ENCODE measurements at regions not wholly inside any gene's neighbourhood (a gene's known extent, or its start where the extent isn't known, plus 50 kb on each side); places are given as distances from the start of the nearest gene placed in this dataset.

- Histone ChIP-seq H3K9me3 (ENCODE audit: control insufficient read depth in 2 of 2, low read length in 2 of 2) (no peaks in the 10 kb centered on the region), H3K27ac (ENCODE audit: low read length) (no peak overlapping the region), H3K27me3 (ENCODE audit: control insufficient read depth in 1 of 2, insufficient read depth in 2 of 2, low read length in 2 of 2) (peaks cover 0 to 3% of the 10 kb centered on the region in 2 donors), H3K4me1 (ENCODE audit: control insufficient read depth, insufficient read depth, low read length) (no peaks in the 10 kb centered on the region), H3K9ac (ENCODE audit: low read length in 2 of 2) (no peak overlapping the region), H3K4me3 (ENCODE audit: low read length in 2 of 2) (no peak overlapping the region), H3K36me3 (ENCODE audit: control insufficient read depth in 2 of 2, insufficient read depth in 2 of 2, low read length in 2 of 2) (no peaks in the 10 kb centered on the region)
Observed at GRCh38 chr6:6816716-6817115, 228.2 kb downstream of the LY86 start.

- Histone ChIP-seq H3K4me1 (ENCODE audit: control insufficient read depth, insufficient read depth, low read length) (no peaks in the 10 kb centered on the region), H3K9me3 (ENCODE audit: control insufficient read depth in 2 of 2, low read length in 2 of 2) (no peaks in the 10 kb centered on the region), H3K27ac (ENCODE audit: low read length) (no peak overlapping the region), H3K36me3 (ENCODE audit: control insufficient read depth in 2 of 2, insufficient read depth in 2 of 2, low read length in 2 of 2) (no peaks in the 10 kb centered on the region), H3K4me3 (ENCODE audit: low read length in 2 of 2) (no peak overlapping the region), H3K27me3 (ENCODE audit: control insufficient read depth in 1 of 2, insufficient read depth in 2 of 2, low read length in 2 of 2) (peaks cover 0 to 8% of the 10 kb centered on the region in 2 donors), H3K9ac (ENCODE audit: low read length in 2 of 2) (no peak overlapping the region)
Observed at GRCh38 chr6:6818078-6818639, 229.6 kb downstream of the LY86 start.

GRCh38 chr6:6820641-6821238, 232.2 kb downstream of the LY86 start:
- Histone ChIP-seq H3K9me3 (ENCODE audit: control insufficient read depth in 2 of 2, low read length in 2 of 2) (no peaks in the 10 kb centered on the region), H3K9ac (ENCODE audit: low read length in 2 of 2) (no peak overlapping the region), H3K4me1 (ENCODE audit: control insufficient read depth, insufficient read depth, low read length) (no peaks in the 10 kb centered on the region), H3K27ac (ENCODE audit: low read length) (no peak overlapping the region), H3K4me3 (ENCODE audit: low read length in 2 of 2) (no peak overlapping the region), H3K27me3 (ENCODE audit: control insufficient read depth in 1 of 2, insufficient read depth in 2 of 2, low read length in 2 of 2) (peaks cover 0 to 10% of the 10 kb centered on the region in 2 donors), H3K36me3 (ENCODE audit: control insufficient read depth in 2 of 2, insufficient read depth in 2 of 2, low read length in 2 of 2) (no peaks in the 10 kb centered on the region)

- H3K9ac ChIP-seq (ENCODE audit: low read length in 2 of 2) = no peak overlapping the region
- H3K4me1 ChIP-seq (ENCODE audit: control insufficient read depth, insufficient read depth, low read length) = peaks cover 6% of the 10 kb centered on the region
- peaks cover 0 to 10% of the 10 kb centered on the region in 2 donors for H3K27me3 ChIP-seq (ENCODE audit: control insufficient read depth in 1 of 2, insufficient read depth in 2 of 2, low read length in 2 of 2)
- H3K36me3 ChIP-seq (ENCODE audit: control insufficient read depth in 2 of 2, insufficient read depth in 2 of 2, low read length in 2 of 2) = no peaks in the 10 kb centered on the region
- no peak overlapping the region for H3K4me3 ChIP-seq (ENCODE audit: low read length in 2 of 2)
- H3K9me3 ChIP-seq (ENCODE audit: control insufficient read depth in 2 of 2, low read length in 2 of 2) = no peaks in the 10 kb centered on the region
- no peak overlapping the region for H3K27ac ChIP-seq (ENCODE audit: low read length)
Observed at GRCh38 chr6:6821639-6822261, 233.2 kb downstream of the LY86 start.

GRCh38 chr6:6823030-6823429, 234.5 kb downstream of the LY86 start:
- Histone ChIP-seq H3K36me3 (ENCODE audit: control insufficient read depth in 2 of 2, insufficient read depth in 2 of 2, low read length in 2 of 2) (no peaks in the 10 kb centered on the region), H3K4me3 (ENCODE audit: low read length in 2 of 2) (no peak overlapping the region), H3K4me1 (ENCODE audit: control insufficient read depth, insufficient read depth, low read length) (peaks cover 6% of the 10 kb centered on the region), H3K9me3 (ENCODE audit: control insufficient read depth in 2 of 2, low read length in 2 of 2) (no peaks in the 10 kb centered on the region), H3K9ac (ENCODE audit: low read length in 2 of 2) (no peak overlapping the region), H3K27ac (ENCODE audit: low read length) (no peak overlapping the region), H3K27me3 (ENCODE audit: control insufficient read depth in 1 of 2, insufficient read depth in 2 of 2, low read length in 2 of 2) (peaks cover 0 to 10% of the 10 kb centered on the region in 2 donors)

GRCh38 chr6:6823568-6824224, 235.2 kb downstream of the LY86 start:
- no peak overlapping the region for H3K9ac ChIP-seq (ENCODE audit: low read length in 2 of 2)
- H3K27ac ChIP-seq (ENCODE audit: low read length) = no peak overlapping the region
- H3K9me3 ChIP-seq (ENCODE audit: control insufficient read depth in 2 of 2, low read length in 2 of 2) = no peaks in the 10 kb centered on the region
- no peak overlapping the region for H3K4me3 ChIP-seq (ENCODE audit: low read length in 2 of 2)
- peaks cover 0 to 10% of the 10 kb centered on the region in 2 donors for H3K27me3 ChIP-seq (ENCODE audit: control insufficient read depth in 1 of 2, insufficient read depth in 2 of 2, low read length in 2 of 2)
- no peaks in the 10 kb centered on the region for H3K36me3 ChIP-seq (ENCODE audit: control insufficient read depth in 2 of 2, insufficient read depth in 2 of 2, low read length in 2 of 2)
- peaks cover 6% of the 10 kb centered on the region for H3K4me1 ChIP-seq (ENCODE audit: control insufficient read depth, insufficient read depth, low read length)

GRCh38 chr6:6824381-6824780, 235.9 kb downstream of the LY86 start:
- Histone ChIP-seq H3K9me3 (ENCODE audit: control insufficient read depth in 2 of 2, low read length in 2 of 2) (no peaks in the 10 kb centered on the region), H3K4me1 (ENCODE audit: control insufficient read depth, insufficient read depth, low read length) (peaks cover 6% of the 10 kb centered on the region), H3K36me3 (ENCODE audit: control insufficient read depth in 2 of 2, insufficient read depth in 2 of 2, low read length in 2 of 2) (no peaks in the 10 kb centered on the region), H3K9ac (ENCODE audit: low read length in 2 of 2) (no peak overlapping the region), H3K27me3 (ENCODE audit: control insufficient read depth in 1 of 2, insufficient read depth in 2 of 2, low read length in 2 of 2) (peaks cover 0 to 10% of the 10 kb centered on the region in 2 donors), H3K27ac (ENCODE audit: low read length) (no peak overlapping the region), H3K4me3 (ENCODE audit: low read length in 2 of 2) (no peak overlapping the region)

- peaks cover 0 to 10% of the 10 kb centered on the region in 2 donors for H3K27me3 ChIP-seq (ENCODE audit: control insufficient read depth in 1 of 2, insufficient read depth in 2 of 2, low read length in 2 of 2)
- peaks cover 6% of the 10 kb centered on the region for H3K4me1 ChIP-seq (ENCODE audit: control insufficient read depth, insufficient read depth, low read length)
- no peaks in the 10 kb centered on the region for H3K36me3 ChIP-seq (ENCODE audit: control insufficient read depth in 2 of 2, insufficient read depth in 2 of 2, low read length in 2 of 2)
- H3K4me3 ChIP-seq (ENCODE audit: low read length in 2 of 2) = no peak overlapping the region
- no peak overlapping the region for H3K9ac ChIP-seq (ENCODE audit: low read length in 2 of 2)
- H3K9me3 ChIP-seq (ENCODE audit: control insufficient read depth in 2 of 2, low read length in 2 of 2) = no peaks in the 10 kb centered on the region
- no peak overlapping the region for H3K27ac ChIP-seq (ENCODE audit: low read length)
Observed at GRCh38 chr6:6825193-6825784, 236.8 kb downstream of the LY86 start.

- Histone ChIP-seq H3K27me3 (ENCODE audit: control insufficient read depth in 1 of 2, insufficient read depth in 2 of 2, low read length in 2 of 2) (peaks cover 0 to 7% of the 10 kb centered on the region in 2 donors), H3K27ac (ENCODE audit: low read length) (no peak overlapping the region), H3K4me3 (ENCODE audit: low read length in 2 of 2) (no peak overlapping the region), H3K4me1 (ENCODE audit: control insufficient read depth, insufficient read depth, low read length) (peaks cover 6% of the 10 kb centered on the region), H3K9ac (ENCODE audit: low read length in 2 of 2) (peak overlapping the region in 1 of 2 donors; percentile 27), H3K36me3 (ENCODE audit: control insufficient read depth in 2 of 2, insufficient read depth in 2 of 2, low read length in 2 of 2) (no peaks in the 10 kb centered on the region), H3K9me3 (ENCODE audit: control insufficient read depth in 2 of 2, low read length in 2 of 2) (no peaks in the 10 kb centered on the region)
Observed at GRCh38 chr6:6826095-6826901, 237.8 kb downstream of the LY86 start.

GRCh38 chr6:6826961-6827360, 238.4 kb downstream of the LY86 start:
- Histone ChIP-seq H3K4me3 (ENCODE audit: low read length in 2 of 2) (no peak overlapping the region), H3K36me3 (ENCODE audit: control insufficient read depth in 2 of 2, insufficient read depth in 2 of 2, low read length in 2 of 2) (no peaks in the 10 kb centered on the region), H3K27ac (ENCODE audit: low read length) (no peak overlapping the region)

More at GRCh38 chr6:6826961-6827360, 238.4 kb downstream of the LY86 start:
- Histone ChIP-seq H3K9me3 (ENCODE audit: control insufficient read depth in 2 of 2, low read length in 2 of 2) (no peaks in the 10 kb centered on the region), H3K27me3 (ENCODE audit: control insufficient read depth in 1 of 2, insufficient read depth in 2 of 2, low read length in 2 of 2) (peaks cover 0 to 6% of the 10 kb centered on the region in 2 donors), H3K4me1 (ENCODE audit: control insufficient read depth, insufficient read depth, low read length) (peaks cover 6% of the 10 kb centered on the region), H3K9ac (ENCODE audit: low read length in 2 of 2) (peak overlapping the region in 1 of 2 donors; percentile 27)
